Cerebellar cortex (tissue), 1 donor: ENCODE measurements at regions not wholly inside any gene's neighbourhood (a gene's known extent, or its start where the extent isn't known, plus 50 kb on each side); places are given as distances from the start of the nearest gene placed in this dataset.
A peak's percentile ranks its signal among the peaks of the same experiment; 100 is the strongest.

Experiments
- DNase-seq: peaks from one replicate; pipeline ENCODE4 v3.0.0-alpha.2; 2015; ENCODE audit warnings: low spot score

- DNase-seq: no peak
Observed at GRCh38 chr18:50444539-50444938, 69.7 kb downstream of the SKA1 start.

GRCh38 chr18:50446629-50447028 lies 71.8 kb downstream of the SKA1 start:
- DNase-seq: no peak

GRCh38 chr18:50447102-50447741 lies 72.4 kb downstream of the SKA1 start:
- no peak for DNase-seq

GRCh38 chr18:50447952-50448351 lies 73.1 kb downstream of the SKA1 start:
- no peak for DNase-seq

GRCh38 chr18:50451100-50451842 lies 76.4 kb downstream of the SKA1 start:
- no peak for DNase-seq

GRCh38 chr18:50453014-50453680 lies 78.3 kb downstream of the SKA1 start:
- DNase-seq: no peak

- no peak for DNase-seq
Observed at GRCh38 chr18:50453732-50454131, 78.9 kb downstream of the SKA1 start.

- DNase-seq: no peak
Observed at GRCh38 chr18:50454387-50454988, 79.6 kb downstream of the SKA1 start.

GRCh38 chr18:50456285-50456684 lies 81.4 kb downstream of the SKA1 start:
- DNase-seq: no peak

- no peak for DNase-seq
Observed at GRCh38 chr18:50457639-50458038, 82.8 kb downstream of the SKA1 start.

- no peak for DNase-seq
Observed at GRCh38 chr18:50458366-50458765, 83.5 kb downstream of the SKA1 start.

- no peak for DNase-seq
Observed at GRCh38 chr18:50458796-50459195, 84.0 kb downstream of the SKA1 start.

GRCh38 chr18:50460062-50460461 lies 85.2 kb downstream of the SKA1 start:
- DNase-seq: no peak

GRCh38 chr18:50460716-50461115 lies 85.9 kb downstream of the SKA1 start:
- peak; percentile 85 for DNase-seq

- no peak for DNase-seq
Observed at GRCh38 chr18:50461251-50461650, 86.4 kb downstream of the SKA1 start.

GRCh38 chr18:50465211-50466153 lies 90.6 kb downstream of the SKA1 start:
- no peak for DNase-seq

- no peak for DNase-seq
Observed at GRCh38 chr18:50466634-50467033, 91.8 kb downstream of the SKA1 start.

GRCh38 chr18:50468807-50469206 lies 91.1 kb upstream of the MAPK4 start:
- DNase-seq: no peak

GRCh38 chr18:50469380-50469781 lies 90.5 kb upstream of the MAPK4 start:
- DNase-seq: no peak

GRCh38 chr18:50472941-50473340 lies 86.9 kb upstream of the MAPK4 start:
- no peak for DNase-seq

- no peak for DNase-seq
Observed at GRCh38 chr18:50473881-50474280, 86.0 kb upstream of the MAPK4 start.
